Muscle layer of colon (tissue), 2 donors: ENCODE measurements at regions not wholly inside any gene's neighbourhood (a gene's known extent, or its start where the extent isn't known, plus 50 kb on each side); places are given as distances from the start of the nearest gene placed in this dataset.
"Not testable (repeated sequence)": the region's sequence is repeated elsewhere in the genome, so short reads cannot be mapped to it uniquely, and the experiment has no call there.

ENCODE experiments used
- H3K27ac ChIP-seq: one replicate; pipeline ENCODE4 v1.7.0; 2013; ENCODE audit warnings: low read depth, mild to moderate bottlenecking, low read length, moderate library complexity
- H3K27me3 ChIP-seq, 2 donors: one replicate each; pipeline ENCODE4 v1.7.0; 2013; ENCODE audit warnings: low read length in 2 of 2, mild to moderate bottlenecking in 2 of 2; ENCODE audit not compliant: insufficient read depth in 2 of 2, control insufficient read depth in 1 of 2
- H3K36me3 ChIP-seq: one replicate; pipeline ENCODE4 v1.7.0; 2013; ENCODE audit warnings: mild to moderate bottlenecking, low read length; ENCODE audit not compliant: insufficient read depth
- H3K4me1 ChIP-seq: one replicate; pipeline ENCODE4 v1.7.0; 2013; ENCODE audit warnings: mild to moderate bottlenecking, low read length; ENCODE audit not compliant: insufficient read depth
- H3K4me3 ChIP-seq, 2 donors: one replicate each; pipeline ENCODE4 v1.7.0; 2013; ENCODE audit warnings: low read length in 2 of 2, low read depth in 1 of 2, mild to moderate bottlenecking in 1 of 2, moderate library complexity in 1 of 2
- H3K9ac ChIP-seq: one replicate; pipeline ENCODE4 v1.7.0; 2013; ENCODE audit warnings: low read length
- H3K9me3 ChIP-seq: one replicate; pipeline ENCODE4 v1.7.0; 2013; ENCODE audit warnings: mild to moderate bottlenecking, low read length
- donor health status: abdominal sarcoma.
- donor health status: Adenocarcinoma of cecum.

DNA sequence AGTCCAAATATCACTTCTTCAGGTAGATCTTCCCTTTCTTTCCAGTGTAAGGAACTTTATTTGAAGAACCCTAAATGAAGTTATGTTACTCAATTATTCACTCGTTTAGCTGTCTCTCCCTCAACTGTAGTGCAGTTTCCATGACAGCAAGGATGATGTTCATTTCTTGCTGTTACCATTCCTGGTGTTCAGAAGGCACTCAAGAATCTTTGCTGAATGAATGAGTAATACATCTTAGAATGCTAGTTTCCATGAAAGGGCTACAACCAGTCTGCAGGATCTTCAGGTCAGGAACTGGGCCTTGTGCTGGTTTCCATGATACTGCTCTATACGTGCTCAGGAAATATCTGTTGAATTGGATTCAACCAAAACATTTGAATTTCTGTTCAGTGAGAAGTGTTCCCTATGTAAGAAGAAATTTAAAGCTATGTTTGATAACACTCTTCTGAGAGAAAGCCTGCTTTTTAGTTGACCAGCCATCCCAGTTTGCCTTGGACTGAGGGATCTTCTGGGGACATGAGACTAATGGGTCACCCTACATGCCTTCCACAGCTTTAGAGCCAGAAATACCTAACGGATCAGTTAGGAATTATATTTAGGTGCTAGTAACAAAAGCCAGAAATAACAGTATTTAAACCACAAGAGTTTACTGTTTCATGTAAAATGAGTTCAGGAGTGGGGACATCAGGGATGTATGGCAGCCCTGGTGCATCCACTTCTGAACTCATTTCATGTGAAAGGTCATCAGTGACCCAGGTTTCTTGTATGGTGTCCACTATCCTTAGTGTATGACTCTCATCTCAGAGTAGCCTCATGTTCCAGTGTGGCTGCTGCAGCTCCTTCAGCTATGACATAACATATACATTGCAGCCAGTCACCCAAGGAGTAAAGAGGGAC lies 500.1 kb upstream of the SGCD start:
- Histone ChIP-seq H3K9ac (no peak overlapping the region), H3K27ac (no peak overlapping the region), H3K9me3 (no peaks in the 10 kb centered on the region), H3K27me3 (no peaks in the 10 kb centered on the region), H3K36me3 (no peaks in the 10 kb centered on the region), H3K4me1 (no peaks in the 10 kb centered on the region), H3K4me3 (no peak overlapping the region)

DNA sequence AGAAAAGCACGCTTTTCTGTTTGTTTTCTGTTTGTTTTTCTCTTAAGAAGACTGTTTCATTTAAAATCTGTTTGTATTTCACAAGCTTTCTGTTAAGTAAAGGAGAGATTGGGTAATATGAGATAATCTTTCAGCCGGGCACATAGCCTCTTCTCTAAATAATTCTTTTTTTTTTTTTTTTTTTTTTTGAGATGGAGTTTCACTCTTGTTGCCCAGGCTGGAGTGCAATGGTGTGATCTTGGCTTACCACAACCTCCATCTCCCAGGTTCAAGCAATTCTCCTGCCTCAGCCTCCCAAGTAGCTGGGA lies 499.5 kb upstream of the SGCD start:
- H3K27ac ChIP-seq, H3K4me3 ChIP-seq, H3K9ac ChIP-seq, H3K27me3 ChIP-seq, H3K4me1 ChIP-seq, H3K9me3 ChIP-seq, H3K36me3 ChIP-seq: not testable (repeated sequence)

DNA sequence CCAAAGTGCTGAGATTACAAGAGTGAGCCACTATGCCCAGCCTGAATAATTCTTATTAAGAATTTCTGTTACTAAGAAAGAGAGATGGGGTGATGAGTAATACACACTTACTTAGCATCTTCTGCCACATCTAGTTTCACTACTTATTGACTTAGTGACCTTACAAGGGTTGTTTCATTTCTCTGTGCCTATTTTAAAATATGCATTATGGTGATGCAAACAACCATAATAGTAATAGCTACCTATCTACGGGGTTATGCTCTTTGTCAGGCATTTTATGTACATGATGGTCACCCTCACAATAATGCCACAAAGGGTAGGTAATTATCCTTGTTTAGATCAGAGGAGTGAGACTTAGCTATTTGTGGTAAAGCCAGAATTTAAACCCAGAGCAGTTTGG lies 499.0 kb upstream of the SGCD start:
- no peak overlapping the region for H3K9ac ChIP-seq

DNA sequence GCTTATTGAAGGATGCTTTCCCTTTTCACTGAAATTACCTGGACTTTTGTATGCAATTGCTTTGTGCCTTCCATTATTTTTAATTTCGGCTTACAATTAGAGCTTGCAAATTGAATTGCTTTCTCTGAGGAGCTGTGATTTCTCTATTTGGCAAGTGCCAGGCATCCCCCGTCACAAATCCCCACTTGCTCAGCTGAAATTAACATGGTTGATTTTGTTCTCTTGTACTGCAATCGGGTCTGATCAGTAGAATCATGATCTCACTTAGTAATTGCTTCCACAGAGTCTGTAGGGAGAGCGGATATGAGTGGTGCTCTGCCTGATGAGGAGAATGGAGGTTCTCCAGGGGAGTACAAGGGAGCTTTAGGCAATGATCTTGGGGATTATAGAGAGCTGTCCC lies 495.5 kb upstream of the SGCD start:
- Histone ChIP-seq H3K4me1 (no peaks in the 10 kb centered on the region), H3K36me3 (no peaks in the 10 kb centered on the region), H3K27ac (no peak overlapping the region), H3K4me3 (no peak overlapping the region), H3K27me3 (no peaks in the 10 kb centered on the region), H3K9me3 (no peaks in the 10 kb centered on the region), H3K9ac (no peak overlapping the region)

More for the DNA sequence above, 499.0 kb upstream of the SGCD start:
- Histone ChIP-seq H3K36me3 (no peaks in the 10 kb centered on the region), H3K9me3 (no peaks in the 10 kb centered on the region), H3K4me1 (no peaks in the 10 kb centered on the region), H3K4me3 (no peak overlapping the region), H3K27ac (no peak overlapping the region), H3K27me3 (no peaks in the 10 kb centered on the region)

DNA sequence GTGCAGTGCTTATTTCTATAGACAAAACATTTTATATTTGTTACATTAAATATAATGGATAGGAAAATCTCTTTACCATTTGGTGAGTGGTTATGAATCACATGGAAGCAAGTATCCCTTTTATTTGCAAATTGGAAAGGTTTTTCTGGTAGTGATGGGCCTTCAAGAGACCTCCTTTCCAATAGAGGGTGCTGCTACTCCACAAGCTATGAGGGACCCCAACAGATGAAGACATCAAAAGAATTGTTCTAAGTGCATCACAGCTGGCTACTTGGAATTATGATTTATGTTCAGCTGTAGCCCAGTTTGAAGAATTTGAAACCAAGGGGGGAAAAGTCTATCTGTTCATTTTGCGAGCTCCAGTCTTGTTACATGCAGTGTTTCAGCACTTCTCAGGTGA lies 493.7 kb upstream of the SGCD start:
- Histone ChIP-seq H3K4me1 (no peaks in the 10 kb centered on the region), H3K9ac (no peak overlapping the region), H3K9me3 (no peaks in the 10 kb centered on the region), H3K27ac (no peak overlapping the region), H3K27me3 (no peaks in the 10 kb centered on the region), H3K4me3 (no peak overlapping the region), H3K36me3 (no peaks in the 10 kb centered on the region)

DNA sequence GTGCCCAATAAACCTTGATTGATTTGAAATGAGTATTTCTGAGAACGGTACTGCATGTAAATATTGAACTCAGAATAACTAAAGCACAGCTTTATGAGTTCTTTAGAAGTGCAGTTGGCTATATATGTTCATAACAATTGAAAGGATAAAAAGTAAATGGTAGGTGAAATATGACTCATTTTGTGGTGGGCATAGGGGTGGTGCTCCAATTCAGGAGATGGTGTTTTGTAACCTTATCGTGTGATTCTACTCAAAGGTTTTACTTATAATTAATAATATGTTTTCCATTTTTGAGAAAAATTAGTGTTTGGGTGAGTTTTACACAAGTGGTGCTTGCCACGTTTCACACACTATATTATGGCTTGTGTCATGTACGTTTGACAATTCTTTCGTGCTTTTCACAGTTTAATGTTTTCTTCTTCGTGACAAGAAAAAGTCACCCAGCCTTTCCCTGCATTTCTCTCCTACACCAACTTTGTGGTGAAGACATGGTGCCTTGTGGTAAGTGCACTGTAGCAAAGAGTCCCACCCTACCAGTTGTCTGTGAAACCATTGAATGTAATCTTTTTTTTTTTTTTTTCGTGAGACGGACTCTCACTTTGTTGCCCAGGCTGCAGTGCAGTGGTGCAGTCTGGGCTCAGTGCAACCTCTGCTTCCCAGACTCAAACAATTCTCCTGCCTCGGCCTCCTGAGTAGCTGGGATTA lies 492.5 kb upstream of the SGCD start:
- Histone ChIP-seq H3K27me3 (no peaks in the 10 kb centered on the region), H3K4me3 (no peak overlapping the region), H3K36me3 (no peaks in the 10 kb centered on the region), H3K9me3 (no peaks in the 10 kb centered on the region), H3K9ac (no peak overlapping the region), H3K27ac (no peak overlapping the region), H3K4me1 (no peaks in the 10 kb centered on the region)

DNA sequence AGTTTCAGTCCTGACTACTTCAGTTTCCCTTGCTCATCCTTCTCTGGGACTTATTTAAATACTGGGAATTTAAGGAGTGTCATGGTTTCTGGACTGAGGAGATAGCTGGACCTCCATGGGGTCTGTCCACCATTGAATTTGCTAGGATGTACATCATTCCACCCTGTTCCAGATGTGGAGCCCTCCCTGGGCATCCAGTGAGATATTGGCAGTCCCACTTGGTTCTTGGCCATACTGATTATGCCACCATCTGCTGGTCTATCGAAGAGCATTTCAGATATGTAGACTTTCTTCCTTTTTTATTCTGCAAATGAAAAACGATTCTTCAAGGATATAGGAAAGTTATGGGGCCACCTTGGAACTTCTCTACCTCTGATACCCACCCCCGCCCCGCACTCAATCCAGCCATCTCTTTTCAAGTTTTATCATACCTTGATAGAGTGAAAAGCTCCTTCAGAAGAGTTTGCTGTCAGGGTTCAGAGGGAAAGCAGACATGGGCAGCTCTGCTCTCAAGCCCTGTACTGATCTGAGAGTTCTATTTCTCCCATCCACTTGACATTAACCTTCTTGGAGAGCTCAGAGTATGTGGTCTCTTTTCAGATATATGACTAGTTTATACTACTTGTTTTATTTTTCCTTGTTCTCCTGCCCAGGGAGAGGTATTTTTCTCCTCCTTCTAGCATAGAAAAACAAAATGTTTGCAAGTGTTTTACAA lies 490.7 kb upstream of the SGCD start:
- no peak overlapping the region for H3K4me3 ChIP-seq
- H3K36me3 ChIP-seq = no peaks in the 10 kb centered on the region
- no peaks in the 10 kb centered on the region for H3K27me3 ChIP-seq
- no peaks in the 10 kb centered on the region for H3K4me1 ChIP-seq
- H3K9me3 ChIP-seq = no peaks in the 10 kb centered on the region
- no peak overlapping the region for H3K27ac ChIP-seq
- no peak overlapping the region for H3K9ac ChIP-seq

DNA sequence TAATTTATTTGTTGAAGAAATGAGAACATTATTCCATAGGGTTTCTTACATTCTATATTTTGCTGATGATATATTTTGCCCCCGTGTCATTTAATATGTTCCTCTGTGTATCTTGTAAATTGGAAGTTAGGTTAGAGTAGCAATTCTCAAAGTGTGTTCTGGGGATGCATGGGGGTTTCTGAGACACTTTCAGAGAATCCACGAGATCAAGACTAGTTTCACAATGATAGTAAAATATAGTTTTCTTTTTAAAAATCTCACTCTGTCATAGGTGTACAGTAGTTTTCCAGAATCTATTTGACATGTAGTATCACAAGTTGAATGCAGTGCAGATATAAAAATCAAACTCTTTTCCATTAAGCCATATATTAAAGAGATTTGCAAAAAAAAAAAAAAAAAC lies 488.6 kb upstream of the SGCD start:
- Histone ChIP-seq H3K27ac (no peak overlapping the region), H3K9ac (no peak overlapping the region), H3K9me3 (no peaks in the 10 kb centered on the region), H3K4me1 (no peaks in the 10 kb centered on the region), H3K4me3 (no peak overlapping the region), H3K27me3 (no peaks in the 10 kb centered on the region), H3K36me3 (no peaks in the 10 kb centered on the region)

DNA sequence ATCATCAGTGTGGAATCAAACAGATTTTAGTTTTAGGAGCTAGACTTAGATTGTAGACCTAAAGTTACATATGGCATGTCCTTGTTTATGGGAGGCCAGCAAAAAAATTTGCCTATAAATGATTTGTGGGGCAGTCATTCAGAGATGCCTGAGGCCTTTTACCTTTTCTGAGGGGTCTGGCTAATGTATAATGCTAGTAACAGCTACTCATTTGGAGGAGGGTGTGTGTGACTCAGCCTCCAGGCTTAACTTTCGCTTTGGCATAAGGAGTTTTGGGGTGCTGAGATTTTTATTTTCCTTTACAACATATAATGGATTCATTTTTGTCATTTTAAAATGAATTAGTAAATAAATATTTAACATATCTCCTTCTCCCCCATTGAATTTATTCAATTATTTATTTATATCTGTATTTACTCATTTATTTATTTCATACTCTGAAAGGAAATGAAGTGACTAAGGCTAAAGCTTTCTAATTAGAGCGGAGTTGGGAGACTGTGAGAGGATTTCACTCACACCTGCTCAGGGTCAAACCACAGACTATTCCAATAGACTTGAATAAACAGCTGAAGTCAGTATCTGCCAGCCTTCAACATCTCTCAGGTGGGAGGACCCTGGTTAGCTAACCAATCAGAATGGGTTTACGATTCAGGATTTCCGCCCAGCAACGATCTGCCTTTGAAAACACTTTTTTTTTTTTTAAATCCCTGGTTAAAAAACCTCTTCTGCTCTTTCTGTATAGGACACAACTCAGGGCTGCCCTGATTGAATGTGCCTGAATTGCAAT lies 487.5 kb upstream of the SGCD start:
- Histone ChIP-seq H3K4me1 (no peaks in the 10 kb centered on the region), H3K27me3 (no peaks in the 10 kb centered on the region), H3K36me3 (no peaks in the 10 kb centered on the region), H3K27ac (no peak overlapping the region), H3K9me3 (no peaks in the 10 kb centered on the region), H3K4me3 (no peak overlapping the region), H3K9ac (no peak overlapping the region)

DNA sequence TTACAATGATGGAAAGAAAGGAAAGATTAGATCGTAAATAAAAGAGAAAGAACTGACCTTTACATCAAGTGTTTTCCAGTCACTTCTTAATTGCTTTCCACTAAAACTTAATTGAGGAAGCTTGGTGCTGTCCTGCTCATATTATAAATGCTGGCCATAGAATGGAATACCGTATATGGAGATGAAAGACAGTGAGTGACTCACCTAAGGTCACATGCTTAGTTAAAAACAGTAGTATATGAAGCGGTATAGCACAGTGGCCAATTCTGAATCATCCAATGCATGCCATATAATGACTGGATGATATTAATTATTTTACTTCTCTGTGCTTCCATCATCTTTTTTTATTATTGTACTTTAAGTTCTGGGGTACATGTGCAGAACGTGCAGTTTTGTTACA lies 482.4 kb upstream of the SGCD start:
- no peaks in the 10 kb centered on the region for H3K9me3 ChIP-seq
- H3K4me3 ChIP-seq = no peak overlapping the region
- H3K36me3 ChIP-seq = no peaks in the 10 kb centered on the region
- H3K9ac ChIP-seq = no peak overlapping the region
- H3K27ac ChIP-seq = no peak overlapping the region
- H3K27me3 ChIP-seq = no peaks in the 10 kb centered on the region
- H3K4me1 ChIP-seq = no peaks in the 10 kb centered on the region

DNA sequence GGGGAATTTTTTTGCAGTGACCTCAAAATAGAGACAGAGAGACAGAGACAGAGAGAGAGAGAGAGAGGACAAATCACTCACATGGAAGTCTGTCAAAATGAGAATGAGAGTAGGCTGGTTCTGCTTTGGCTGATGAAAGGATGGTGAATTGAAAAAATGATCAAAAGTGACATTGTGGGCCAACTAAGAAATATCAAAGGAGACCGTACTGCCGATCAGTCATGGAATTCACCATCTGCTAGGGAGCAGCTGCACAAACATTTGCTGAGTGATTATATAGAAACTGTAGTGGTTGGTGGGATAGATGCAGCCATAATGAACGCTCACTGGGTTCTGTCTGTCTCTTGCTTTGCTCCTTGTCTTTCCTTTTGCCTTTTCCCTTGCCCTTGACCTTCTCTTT lies 476.6 kb upstream of the SGCD start:
- Histone ChIP-seq H3K9ac (no peak overlapping the region), H3K27me3 (no peaks in the 10 kb centered on the region), H3K4me1 (no peaks in the 10 kb centered on the region), H3K4me3 (no peak overlapping the region), H3K27ac (no peak overlapping the region), H3K36me3 (no peaks in the 10 kb centered on the region), H3K9me3 (no peaks in the 10 kb centered on the region)
